Stimulated activated CD4-positive, alpha-beta T cell treated with anti-CD3 and anti-CD28 coated beads, TNF-alpha, amount 100 ng/mL, for 48 hours (primary cell): ENCODE measurements at regions not wholly inside any gene's neighbourhood (a gene's known extent, or its start where the extent isn't known, plus 50 kb on each side); places are given as distances from the start of the nearest gene placed in this dataset.
A peak's percentile ranks its signal among the peaks of the same experiment; 100 is the strongest.

ENCODE experiments used
- DNase-seq, 3 donors: peaks; one replicate each; pipeline ENCODE4 v3.0.0-alpha.2; 2020; ENCODE audit warnings: low read depth in 3 of 3

DNA sequence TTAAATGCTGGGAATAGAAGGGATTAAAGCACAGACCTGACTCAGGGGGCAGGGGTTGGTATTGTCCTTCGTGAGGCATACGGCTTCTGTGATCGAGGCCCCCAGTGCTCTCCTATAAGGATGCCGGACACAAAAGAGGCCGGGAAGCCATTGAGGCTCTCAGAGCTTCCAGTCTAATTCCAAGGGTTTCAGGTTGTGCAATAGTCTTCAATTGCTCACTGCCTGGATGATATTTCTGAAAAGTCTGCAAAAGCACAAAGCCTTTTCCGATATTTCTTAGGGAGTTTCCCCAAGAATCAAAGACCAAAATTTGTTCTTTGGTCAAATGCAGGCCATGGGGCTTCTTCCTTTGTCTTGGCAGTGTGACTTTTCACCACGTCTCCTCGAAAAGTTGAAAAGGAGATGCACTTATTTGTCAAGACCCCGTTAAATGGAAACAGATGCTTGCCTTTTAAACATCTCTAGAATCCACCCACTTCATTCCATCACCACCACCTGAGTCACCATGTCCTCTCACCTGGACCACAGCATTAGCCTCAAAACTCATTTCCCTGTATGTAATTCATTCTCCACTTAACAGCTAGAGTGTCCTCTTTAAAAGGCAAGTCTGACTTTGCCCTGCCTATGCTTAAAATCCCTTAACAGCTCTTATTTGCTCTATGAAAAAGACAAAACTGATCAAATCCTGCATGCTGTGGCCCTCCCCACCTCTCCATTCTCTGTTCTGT, 134.8 kb upstream of the NAMPT start:
- peak in 1 of 3 donors; percentile 38 for DNase-seq

DNA sequence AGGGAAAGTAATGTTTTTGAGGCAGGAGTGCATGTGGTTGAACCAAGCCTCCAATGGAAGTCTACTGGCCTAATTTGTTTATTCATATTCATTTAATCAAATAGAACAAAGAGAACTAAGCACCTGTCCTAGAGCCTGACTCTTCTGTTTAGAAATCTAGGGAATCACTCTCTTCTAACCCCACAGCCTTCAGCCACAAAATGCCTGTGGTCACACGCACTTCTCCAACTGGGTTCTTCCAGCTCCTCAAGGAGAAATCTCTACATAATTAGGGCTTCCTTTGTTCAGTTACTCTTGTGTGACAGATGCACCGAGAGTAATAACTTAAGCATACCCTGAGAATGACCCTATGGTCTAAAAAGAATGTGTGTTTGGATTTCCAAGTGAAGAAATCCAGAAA, 133.7 kb upstream of the NAMPT start:
- DNase-seq, result no peak

DNA sequence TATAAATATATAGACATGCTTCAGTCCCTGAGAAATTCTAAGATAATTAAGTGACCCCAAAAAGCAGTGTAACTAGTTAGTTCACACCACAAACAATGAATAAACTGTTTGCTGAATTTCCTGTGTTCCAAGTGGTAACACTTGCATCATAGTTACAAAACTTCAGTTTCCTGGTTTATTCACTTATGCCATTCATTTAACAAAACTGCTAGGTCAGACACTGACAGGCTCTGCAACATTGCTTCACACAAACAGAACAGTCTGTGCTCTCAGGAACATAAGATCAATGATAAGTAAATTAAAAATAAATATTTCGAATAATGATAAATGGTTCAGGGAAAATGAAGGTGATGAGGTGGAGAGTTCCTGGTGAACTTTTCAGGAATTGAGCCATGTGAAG, 133.3 kb upstream of the NAMPT start:
- DNase-seq, result no peak

DNA sequence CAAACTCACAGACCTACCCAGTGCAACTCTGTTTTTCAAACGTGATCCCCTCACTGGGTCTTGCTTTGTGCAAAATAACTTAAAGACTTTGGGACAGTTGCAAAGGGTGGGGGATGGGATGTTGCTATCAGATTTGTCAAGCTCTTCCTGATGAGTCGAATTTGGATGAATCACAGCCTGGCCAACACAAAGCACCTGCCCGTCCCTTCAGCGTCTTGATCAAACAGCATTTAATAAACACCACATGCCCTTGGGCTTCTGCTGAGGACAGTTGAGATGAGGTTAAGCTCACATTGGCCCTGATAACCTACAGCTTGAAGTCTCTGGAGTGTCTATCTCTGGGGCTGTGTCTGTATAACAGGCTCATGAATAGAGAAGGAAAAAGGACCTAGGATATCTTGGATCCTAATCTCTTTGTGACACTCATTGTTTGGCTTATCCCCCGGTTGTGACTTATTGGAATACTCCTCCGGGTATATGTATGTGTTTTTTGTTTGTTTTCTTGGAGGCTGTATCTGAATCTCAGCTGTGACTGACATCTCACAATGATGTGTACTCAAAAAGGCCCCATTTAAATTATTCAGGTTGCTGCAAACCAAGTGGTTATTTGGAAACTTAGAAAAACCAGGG, 132.6 kb upstream of the NAMPT start:
- no peak for DNase-seq

DNA sequence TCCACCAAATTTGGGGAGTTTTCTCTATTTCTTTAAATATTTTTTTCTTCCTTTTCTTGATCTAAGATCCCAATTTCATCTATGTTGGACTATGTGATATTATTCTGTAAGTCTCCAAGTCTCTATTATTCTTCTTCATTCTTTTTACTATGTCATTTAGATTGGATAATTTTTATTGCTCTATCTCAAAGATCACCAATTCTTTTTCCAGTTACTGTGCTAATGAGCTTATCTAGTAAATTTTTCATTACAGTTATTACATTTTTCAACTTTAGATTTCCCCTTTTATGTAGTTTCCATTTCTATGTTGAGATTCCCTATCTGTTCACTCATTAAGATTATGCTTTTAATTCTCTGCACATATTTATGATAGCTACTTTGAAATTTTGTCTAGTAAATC, 131.6 kb upstream of the NAMPT start:
- DNase-seq, result no peak

DNA sequence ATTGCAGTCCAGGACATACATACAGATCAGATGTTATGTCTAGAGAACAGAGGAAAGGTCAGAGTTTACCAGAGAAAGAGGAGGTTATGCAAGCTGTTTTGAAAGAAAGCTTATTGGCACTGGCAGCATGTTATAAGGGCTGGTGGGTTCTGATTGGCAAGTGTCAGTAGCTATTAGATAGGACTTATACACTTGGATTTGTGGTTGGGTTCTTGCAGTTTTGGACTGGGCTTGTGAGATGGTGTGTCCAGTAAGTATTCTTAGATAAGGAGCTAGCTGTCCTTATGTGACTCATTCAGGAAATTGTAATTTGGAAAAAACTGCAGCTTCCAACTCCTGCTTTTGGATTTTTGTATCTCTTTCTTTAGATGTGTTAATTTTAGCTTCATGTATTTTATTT, 130.7 kb upstream of the NAMPT start:
- no peak for DNase-seq

DNA sequence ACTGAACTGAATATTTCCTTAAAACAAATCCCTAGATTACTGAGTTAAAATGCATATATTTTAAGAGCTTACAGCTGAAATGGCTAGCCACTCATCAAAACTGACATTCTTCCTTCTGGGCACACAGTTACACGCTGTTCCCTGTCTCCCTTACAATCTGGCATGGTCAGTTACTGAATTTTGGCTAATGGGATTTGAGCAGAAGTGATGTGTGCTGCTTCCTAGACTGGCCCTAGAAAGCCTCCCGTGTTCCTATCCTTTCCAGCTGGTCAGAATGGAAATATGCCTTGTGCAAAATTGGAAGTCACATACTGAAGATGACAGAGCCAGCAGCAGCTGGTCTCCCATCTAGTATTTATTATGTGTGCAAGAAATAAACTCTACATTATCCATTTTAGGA, 128.7 kb upstream of the NAMPT start:
- no peak for DNase-seq

DNA sequence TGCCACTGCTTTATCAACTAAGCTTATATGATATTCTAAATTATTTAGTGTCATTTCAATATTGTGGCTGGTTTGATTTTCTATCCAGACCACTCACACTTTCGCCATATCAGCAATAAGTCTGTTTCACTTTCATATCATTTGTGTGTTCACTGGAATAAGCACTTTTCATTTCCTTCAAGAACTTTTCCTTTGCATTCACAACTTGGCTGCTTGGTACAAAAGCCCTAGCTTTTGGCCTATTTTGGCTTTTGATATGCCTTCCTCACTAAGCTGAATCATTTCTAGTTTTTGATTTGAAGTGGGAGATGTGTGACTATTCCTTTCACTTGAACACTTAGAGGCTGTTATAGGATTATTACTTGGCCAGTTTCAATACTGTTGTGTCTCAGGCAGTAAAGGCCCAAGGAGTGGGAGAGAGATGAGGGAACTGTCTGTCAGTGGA, 120.9 kb upstream of the NAMPT start:
- no peak for DNase-seq

DNA sequence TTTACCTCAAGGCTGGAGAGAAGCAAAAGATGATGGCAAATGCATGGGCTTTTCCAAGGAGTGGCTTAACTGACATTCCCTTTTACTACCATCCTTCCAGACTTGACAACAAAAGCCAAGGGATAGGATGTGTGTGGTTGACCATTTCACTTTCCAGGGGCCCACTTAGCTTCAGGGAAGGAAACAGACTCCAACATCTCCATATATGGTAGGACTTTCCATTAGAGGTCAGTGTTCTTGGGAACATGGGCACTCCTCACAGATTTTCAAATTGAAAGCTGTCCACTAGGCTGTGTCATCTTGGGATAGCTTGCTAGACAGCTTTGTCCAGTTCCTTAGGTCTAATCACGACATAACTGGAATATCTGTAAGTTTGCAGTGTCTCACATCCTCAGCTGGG, 118.1 kb upstream of the NAMPT start:
- DNase-seq, result no peak

DNA sequence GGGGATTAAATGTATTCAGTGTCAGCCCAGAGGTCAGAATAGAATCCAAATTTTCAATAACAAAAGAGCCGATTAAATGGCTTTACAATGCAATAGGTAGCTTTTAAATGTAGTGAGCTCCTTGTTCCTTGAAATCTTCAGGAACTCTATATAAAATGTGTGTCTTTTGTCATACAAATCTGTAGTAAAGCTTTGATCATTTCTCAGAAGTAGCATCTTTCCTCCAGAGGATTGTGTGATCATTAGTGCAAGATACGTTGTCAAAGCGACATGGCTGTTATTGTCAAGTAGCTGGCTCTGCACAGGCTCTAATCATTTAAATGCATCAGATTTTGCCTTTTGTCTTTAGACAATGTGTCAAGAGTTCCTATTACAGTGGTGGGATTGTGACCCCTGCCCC, 116.1 kb upstream of the NAMPT start:
- DNase-seq, result no peak

DNA sequence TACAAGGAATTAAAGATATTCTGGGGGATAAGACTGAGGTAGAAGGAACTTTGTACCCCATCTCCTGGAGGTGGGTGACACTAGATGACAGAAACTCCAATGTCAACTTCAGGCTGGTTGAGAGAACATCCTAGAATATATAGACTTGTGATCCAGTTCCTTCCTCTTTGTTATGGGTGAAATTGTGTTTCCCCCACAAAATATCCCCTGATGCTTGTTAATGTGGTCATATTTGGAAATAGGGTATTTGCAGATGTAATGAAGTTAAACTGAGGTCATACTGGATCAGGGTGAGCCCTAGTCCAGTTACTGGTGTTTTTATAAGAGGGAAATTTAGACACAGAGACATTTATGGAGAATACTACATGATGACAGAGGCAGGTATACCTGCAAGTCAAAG, 114.0 kb upstream of the NAMPT start:
- DNase-seq, result no peak

DNA sequence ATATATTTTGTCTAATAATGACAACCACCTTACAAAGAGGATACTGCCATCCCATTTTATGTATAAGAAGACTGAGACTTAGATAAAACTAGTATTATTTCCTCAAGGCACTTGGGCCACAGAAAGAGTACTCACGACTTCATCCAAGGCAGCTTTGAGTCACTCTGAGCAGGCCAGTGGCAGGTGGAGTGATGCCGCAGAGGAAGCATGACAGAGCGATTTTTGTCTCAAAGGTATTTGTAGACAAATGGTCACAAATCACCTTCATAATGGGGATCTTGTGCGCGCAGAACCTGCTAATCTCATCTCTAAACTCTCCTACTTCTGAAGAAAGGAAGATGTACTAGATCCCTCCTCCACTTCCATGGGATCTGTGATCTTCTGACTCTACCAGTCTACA, 113.2 kb upstream of the NAMPT start:
- DNase-seq, result no peak

DNA sequence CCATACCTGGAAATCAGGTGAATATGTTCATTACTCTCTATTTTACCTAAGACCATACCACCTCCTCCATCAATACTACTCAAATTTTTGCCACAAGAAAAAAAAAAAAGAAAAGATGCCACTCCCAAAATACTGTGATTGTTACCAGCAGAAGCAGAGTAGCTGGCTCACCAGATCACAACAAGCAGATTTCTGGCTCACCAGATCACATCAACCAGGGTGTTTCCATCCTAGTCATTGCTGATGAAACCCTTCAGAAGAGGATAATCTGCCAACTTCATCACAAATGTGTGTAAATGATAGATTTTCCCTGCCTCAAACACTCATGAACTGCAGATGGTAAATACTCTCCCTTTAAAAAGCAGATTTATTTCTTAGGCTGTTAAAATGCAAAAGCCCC, 109.7 kb upstream of the NAMPT start:
- DNase-seq, result no peak

DNA sequence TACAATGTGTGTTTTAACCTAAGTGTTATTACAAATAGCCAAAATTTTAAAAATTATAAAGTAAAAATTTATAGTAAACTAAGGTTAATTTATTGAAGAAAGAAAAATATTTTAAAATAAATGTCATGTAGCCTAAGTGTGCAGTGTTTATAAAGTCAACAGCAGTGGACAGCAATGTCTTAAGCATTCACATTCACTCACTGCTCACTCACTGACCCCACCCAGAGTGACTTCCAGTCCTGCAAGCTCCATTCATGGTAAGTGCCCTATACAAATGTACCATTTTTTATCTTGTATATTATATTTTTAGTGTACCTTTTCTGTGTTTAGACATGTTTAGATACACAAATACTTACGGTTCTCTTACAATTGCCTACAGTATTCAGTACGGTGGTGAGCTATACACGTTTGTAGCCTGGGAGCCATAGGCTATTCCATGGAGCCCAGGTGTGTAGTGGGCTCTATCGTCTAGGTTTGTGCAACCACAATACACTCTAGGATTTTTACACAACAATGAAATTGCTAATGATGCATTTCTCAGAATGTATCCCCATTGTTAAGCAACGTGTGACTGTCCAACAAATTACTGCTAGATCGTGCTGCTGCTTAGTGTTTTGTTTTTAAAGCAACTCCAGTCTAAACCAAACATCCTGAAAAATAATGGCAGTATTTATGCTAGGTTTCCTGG, 108.9 kb upstream of the NAMPT start:
- DNase-seq, result no peak

DNA sequence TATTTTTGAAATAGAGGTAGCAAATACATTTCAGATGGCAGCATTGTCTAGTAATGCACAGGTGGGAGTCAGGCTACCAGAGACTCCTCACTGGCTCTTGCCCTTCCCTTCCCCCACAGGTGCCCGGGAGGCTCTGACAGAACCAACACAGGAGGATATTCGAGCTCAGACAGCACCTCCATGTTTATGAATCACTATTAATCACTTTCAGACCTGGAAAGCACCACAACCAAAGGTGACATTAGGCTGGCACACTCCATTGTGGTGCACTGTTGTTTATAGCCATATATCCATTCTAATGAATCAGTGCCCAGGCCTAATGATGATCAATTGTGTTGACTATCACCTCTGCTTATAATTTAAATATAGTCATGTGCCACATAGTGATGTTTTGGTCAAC, 107.8 kb upstream of the NAMPT start:
- DNase-seq, result no peak

DNA sequence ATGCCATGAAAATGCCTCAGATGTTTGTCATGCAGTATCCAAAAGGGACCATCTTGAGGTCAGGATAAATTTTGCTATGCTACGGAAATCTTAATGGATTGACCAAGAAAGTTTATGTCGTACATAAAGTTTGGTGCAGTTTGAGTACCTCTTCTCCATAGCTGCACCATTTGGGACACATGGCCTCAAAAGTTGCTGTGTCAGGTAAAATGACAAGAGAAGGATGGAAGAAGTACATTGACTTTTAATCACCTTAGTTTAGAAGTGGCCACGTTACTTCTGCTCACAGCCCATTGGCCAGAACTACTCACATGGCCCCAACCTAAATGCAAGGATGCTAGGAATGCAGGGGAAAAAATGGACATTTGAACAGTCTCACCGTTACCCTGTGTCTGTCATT, 107.4 kb upstream of the NAMPT start:
- no peak for DNase-seq

DNA sequence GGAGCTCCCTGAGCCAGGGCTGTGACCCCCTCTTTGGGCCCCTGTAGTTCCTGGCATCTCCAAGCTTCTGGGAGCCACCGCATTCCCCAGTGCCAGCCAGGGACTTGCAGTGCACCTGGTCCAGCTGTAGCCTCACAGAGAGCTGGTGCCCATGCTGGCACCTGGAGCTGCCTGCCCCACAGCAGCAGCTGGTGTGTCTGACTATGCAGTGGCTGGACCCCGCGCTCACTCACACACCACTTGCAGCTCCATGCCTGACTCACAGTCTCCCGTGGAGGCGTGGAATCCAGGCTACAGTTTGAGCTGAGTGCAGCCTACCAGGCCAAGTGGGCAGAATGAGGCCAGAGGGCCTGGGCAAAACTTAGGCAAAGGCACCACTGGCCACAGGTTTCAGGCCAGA, 102.2 kb upstream of the NAMPT start:
- DNase-seq, result no peak

DNA sequence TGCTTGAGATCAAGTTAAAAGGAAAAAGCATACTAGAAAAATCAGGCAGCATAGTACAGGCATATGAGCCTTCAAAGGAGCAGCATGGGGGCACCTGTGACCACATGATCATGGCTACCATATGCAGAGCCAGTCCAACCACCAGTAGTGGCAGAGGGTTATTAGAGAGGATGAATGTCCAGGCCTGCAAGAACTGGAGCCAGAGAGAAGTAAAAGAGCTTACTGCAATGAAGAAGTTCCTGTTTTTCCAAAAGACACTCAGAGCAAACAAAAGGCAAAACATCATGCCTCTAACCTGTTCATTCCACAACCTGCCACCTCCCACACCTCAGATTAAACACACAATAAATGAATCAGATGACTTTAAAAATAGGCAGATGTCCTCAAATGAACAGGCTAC, 99.6 kb upstream of the NAMPT start:
- no peak for DNase-seq

DNA sequence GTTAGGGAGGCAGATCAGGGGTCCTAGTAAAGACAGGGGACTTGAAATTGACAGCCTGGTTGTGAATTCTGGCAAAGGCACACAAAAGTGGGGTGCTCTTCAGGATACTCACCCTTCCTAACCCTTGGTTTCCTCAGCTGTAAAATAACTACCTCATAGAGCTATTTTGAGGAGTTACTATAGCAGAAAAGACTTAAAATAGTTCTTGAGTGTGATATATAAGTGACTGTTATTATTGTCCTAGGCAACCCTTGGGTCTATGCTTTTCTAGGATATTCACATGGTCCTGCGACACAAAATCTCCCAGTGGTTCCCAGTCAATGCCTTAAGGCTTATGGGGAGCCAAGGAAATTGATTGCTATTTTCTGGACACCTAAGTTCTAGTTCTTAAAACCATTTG, 98.1 kb upstream of the NAMPT start:
- DNase-seq, result no peak

DNA sequence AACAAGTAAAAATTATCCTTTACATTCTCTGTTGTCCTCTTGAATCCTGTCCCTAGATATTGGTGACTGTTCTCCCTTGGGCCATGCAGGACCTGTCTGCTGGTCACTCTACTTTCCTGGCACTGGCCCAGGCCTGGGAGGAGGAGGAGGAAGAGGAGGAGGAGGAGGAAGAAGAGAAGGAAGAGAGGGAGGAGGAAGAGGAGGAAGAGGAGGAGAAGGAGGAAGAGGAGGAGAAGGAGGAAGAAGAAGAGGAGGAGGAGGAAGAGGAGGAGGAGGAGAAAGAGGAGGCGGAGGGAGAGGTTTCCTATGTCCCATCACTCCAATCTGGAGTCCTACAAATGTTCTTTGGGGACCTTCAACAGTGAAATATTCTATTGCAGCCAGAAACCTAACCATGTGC, 97.3 kb upstream of the NAMPT start:
- DNase-seq, result no peak

DNA sequence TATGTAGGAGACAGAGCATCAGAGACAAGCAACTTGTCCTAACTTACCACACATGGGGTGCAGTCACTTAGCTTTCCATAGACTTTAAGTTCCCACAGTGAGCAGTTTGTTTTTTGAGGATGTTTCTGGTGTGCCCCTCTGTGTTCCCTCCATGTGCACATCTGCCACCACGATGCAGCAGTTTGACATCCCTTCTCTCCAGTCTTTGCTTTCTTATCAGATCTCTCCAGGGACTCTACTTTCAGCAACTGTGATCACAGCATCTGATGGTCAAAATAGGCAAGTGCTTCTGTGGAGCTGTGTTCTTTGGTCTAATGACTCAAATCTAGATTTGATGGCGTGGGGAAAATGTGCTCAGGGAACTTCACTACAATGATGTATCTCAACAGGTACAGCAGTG, 96.5 kb upstream of the NAMPT start:
- DNase-seq, result no peak

DNA sequence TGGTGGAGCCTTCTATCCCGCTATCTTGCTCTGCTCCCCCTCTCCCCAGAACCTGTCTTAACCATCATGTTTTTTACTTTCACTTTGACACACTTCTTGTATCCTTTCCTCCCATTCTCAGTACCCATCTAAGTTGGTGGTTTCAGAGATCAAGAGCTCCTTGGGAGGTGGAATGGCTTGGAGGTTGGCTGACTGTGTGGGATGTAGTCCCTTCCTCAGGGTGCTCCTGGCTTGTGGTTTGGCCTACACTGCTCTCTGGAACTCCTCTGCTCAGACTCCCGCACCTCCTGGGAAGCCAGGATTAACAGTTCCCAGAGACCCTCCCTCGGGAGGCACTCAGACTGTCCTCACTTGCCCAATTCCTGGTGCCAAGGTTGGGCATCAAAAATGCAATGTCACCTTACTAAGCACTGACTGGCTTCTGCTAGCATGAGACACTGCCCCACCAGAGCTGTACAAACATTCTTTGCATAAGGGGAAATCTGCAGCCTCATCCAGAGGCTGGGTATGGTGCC, 93.1 kb upstream of the NAMPT start:
- DNase-seq, result no peak
